ENCODE measurements at regions not wholly inside any gene's neighbourhood (a gene's known extent, or its start where the extent isn't known, plus 50 kb on each side); places are given as distances from the start of the nearest gene placed in this dataset.
"Not testable (repeated sequence)": the region's sequence is repeated elsewhere in the genome, so short reads cannot be mapped to it uniquely, and the experiment has no call there.

GRCh38 chr13:89076622-89077021 lies 1405.5 kb downstream of the SLITRK5 start:
- Histone ChIP-seq H3K9me3 (no peaks in the 10 kb centered on the region), H3K4me3 (no peak overlapping the region), H3K27me3 (no peaks in the 10 kb centered on the region), H3K36me3 (no peaks in the 10 kb centered on the region), H3K27ac (no peak overlapping the region), H3K4me1 (no peaks in the 10 kb centered on the region)
- DNase-seq (no peak), ATAC-seq (no peak)
- intact Hi-C loops (cut with DNase I) = no loop called here
- TF ChIP-seq POLR2A (IDR thresholded peaks at IDR 0.05) = no peak
- WGBS (ENCODE audit: insufficient coverage, low coverage, low lambda C conversion rate, missing lambda C conversion rate) = 85% methylated on average over 2 of the region's 2 CpGs

- Histone ChIP-seq H3K27ac (no peak overlapping the region), H3K36me3 (no peaks in the 10 kb centered on the region), H3K9me3 (no peaks in the 10 kb centered on the region), H3K4me3 (no peak overlapping the region), H3K4me1 (no peaks in the 10 kb centered on the region), H3K27me3 (no peaks in the 10 kb centered on the region)
- DNase-seq = no peak
- intact Hi-C loops (cut with DNase I) = no loop called here
- WGBS (ENCODE audit: insufficient coverage, low coverage, low lambda C conversion rate, missing lambda C conversion rate) = 90% methylated on average over 2 of the region's 3 CpGs
- TF ChIP-seq POLR2A (IDR thresholded peaks at IDR 0.05) = no peak
- no peak for TF ChIP-seq CTCF (IDR thresholded peaks at IDR 0.05)
- ATAC-seq = no peak
Measured at GRCh38 chr13:89082623-89083022, 1411.5 kb downstream of the SLITRK5 start.

GRCh38 chr13:89088107-89088506 lies 1416.9 kb downstream of the SLITRK5 start:
- H3K4me3 ChIP-seq; H3K36me3 ChIP-seq; DNase-seq; H3K4me1 ChIP-seq; H3K27me3 ChIP-seq; H3K9me3 ChIP-seq; ATAC-seq; H3K27ac ChIP-seq; intact Hi-C loops (cut with DNase I): not testable (repeated sequence)
- WGBS (ENCODE audit: insufficient coverage, low coverage, low lambda C conversion rate, missing lambda C conversion rate) = no CpG with 5 or more reads among the region's 16 CpGs

- TF ChIP-seq CTCF (IDR thresholded peaks at IDR 0.05) (no peak), POLR2A (IDR thresholded peaks at IDR 0.05) (no peak)
- ATAC-seq (no peak), DNase-seq (no peak)
- Histone ChIP-seq H3K27ac (no peak overlapping the region), H3K27me3 (no peaks in the 10 kb centered on the region), H3K4me3 (no peak overlapping the region), H3K4me1 (no peaks in the 10 kb centered on the region), H3K9me3 (no peaks in the 10 kb centered on the region), H3K36me3 (no peaks in the 10 kb centered on the region)
- intact Hi-C loops (cut with DNase I) = no loop called here
- WGBS (ENCODE audit: insufficient coverage, low coverage, low lambda C conversion rate, missing lambda C conversion rate) = 29% methylated on average over 1 of the region's 1 CpG
Measured at GRCh38 chr13:89097994-89098393, 1426.8 kb downstream of the SLITRK5 start.

DNA sequence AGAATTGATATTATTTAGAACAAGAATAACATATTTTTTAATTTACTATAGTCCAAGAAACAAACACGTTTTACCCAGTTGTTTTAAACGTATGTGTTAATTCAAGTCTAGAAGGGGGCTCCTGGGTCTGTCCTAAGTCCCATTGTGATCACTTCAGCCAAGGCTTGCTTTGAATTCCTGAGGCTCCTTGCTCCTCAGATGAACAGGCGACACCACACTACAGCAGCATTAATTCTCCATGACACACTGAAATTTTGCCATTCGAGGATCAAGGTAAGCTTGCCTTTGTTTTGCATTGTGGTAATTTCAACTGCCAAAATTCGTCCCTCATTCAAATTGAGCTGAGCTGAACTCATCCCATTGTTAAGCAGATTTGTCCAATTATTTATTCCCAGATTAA lies 1442.6 kb downstream of the SLITRK5 start:
- Histone ChIP-seq H3K27me3 (no peaks in the 10 kb centered on the region), H3K4me1 (no peaks in the 10 kb centered on the region), H3K4me3 (no peak overlapping the region), H3K9me3 (no peaks in the 10 kb centered on the region), H3K27ac (no peak overlapping the region), H3K36me3 (no peaks in the 10 kb centered on the region)
- 24% methylated on average over 5 of the region's 5 CpGs for WGBS (ENCODE audit: insufficient coverage, low coverage, low lambda C conversion rate, missing lambda C conversion rate)
- DNase-seq = no peak
- no peak for ATAC-seq
- intact Hi-C loops (cut with DNase I) = no loop called here
- TF ChIP-seq CTCF (IDR thresholded peaks at IDR 0.05) (no peak), POLR2A (IDR thresholded peaks at IDR 0.05) (no peak)

GRCh38 chr13:89115307-89115706 lies 1444.1 kb downstream of the SLITRK5 start:
- Histone ChIP-seq H3K27me3 (no peaks in the 10 kb centered on the region), H3K27ac (no peak overlapping the region), H3K36me3 (no peaks in the 10 kb centered on the region), H3K4me3 (no peak overlapping the region), H3K9me3 (no peaks in the 10 kb centered on the region), H3K4me1 (no peaks in the 10 kb centered on the region)
- 49% methylated on average over 3 of the region's 3 CpGs for WGBS (ENCODE audit: insufficient coverage, low coverage, low lambda C conversion rate, missing lambda C conversion rate)
- no peak for ATAC-seq
- intact Hi-C loops (cut with DNase I) = no loop called here
- DNase-seq = no peak
- no peak for TF ChIP-seq CTCF (IDR thresholded peaks at IDR 0.05)
- TF ChIP-seq POLR2A (IDR thresholded peaks at IDR 0.05) = no peak
